Activated T-cell treated with anti-CD3 and anti-CD28 coated beads for 48 hours (primary cell): ENCODE measurements at regions not wholly inside any gene's neighbourhood (a gene's known extent, or its start where the extent isn't known, plus 50 kb on each side); places are given as distances from the start of the nearest gene placed in this dataset.

Source experiments
- DNase-seq: peaks from one replicate; pipeline ENCODE4 v3.0.0-alpha.2; 2020; ENCODE audit warnings: low read depth

DNA sequence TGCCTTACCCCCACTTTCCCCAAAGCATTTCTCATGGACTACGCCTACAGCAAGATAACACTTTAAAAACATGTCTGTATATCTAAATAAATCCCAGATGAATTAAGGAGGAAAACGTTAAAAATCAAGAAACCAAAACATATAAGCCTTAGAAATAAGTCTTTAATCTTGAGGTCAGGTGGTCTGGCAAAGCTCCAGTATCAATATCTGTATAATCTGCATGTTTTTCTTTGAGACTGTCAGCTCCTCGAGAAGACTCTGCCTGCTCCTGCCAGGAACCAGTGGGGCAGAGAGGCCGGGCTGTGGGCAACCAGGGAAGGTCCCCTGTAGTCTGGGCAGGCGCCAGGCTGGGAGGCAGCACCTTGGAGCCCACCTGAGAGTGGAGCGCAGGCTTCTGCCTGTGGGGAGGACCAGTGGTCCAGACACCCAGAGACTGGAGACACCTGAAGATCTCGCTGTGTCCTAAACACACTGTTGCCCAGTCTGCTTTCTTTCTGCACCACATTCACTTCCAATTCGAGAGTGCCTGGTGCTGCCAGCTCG, 291.0 kb upstream of the SOX11 start:
- no peak for DNase-seq

DNA sequence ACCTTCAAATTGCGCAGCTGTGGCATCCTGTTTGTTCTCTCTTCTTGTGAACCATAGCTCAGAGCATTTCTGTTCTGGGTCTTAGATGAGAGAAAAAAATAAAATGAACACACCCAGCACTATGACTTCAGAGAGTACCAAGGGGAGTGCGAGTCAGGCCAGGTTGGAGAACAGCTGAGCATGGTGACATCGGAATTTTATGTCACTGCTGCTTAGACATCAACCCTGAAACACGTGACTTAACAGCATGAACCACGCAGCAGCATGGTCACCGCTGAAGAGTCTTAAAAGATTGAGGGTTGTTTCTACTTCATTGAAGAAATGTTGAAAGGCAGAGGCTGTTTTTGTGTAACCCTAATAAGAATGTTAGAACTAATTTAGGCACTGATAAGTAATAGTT, 288.8 kb upstream of the SOX11 start:
- no peak for DNase-seq

- no peak for DNase-seq
Measured at GRCh38 chr2:5409898-5410381, 282.2 kb upstream of the SOX11 start.

DNA sequence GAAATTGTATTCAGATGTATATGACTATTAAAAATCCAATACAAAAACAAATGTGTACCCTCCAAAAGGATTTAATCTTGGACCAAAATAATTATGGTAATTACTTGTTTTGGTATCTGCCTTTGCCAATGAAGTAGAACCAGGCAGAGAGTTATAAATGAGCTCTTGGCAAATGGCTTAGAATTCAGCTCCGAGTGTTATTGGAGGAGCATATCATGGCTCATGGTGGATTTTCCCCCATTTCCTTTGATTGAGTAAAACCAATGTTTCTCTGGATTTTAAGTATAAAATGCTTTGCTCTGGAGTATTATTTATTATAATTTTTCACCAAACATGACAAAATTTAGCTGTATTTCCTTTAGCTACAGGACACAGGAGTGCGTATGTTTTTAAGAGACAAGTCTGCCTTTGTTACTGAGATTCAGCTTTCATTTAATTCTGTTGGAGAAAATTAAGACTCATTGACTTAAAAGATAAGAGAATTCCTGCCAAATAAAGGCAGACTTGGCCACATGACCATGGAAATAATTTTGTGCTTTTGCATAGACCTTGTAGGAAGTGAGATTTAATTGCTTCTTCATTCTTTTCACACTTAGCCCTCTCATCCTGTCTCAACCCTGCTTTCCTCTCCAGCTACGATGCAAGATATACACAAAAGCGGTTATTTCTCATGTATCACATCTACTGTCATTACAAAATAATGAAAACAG, 281.0 kb upstream of the SOX11 start:
- DNase-seq, result no peak

GRCh38 chr2:5412001-5412400, 280.2 kb upstream of the SOX11 start:
- DNase-seq, result no peak

DNA sequence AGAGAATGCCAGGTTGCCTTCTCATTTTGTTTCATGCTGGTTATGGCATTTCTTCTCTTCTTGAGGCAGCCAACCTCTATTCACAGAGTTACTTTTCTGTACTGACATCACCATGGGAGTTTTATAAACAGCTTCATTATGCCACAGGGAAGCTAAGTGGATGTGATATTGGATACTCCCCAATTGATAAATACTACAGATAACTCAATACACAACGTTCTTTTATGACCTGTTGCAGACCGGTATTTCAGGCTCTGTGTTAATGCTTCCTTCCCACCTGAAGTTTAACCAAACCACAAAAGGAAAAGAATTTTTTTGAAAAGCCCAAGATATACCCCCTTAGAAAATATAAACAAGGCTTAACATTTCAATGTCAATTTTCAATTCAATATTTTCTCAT, 258.3 kb upstream of the SOX11 start:
- no peak for DNase-seq

DNA sequence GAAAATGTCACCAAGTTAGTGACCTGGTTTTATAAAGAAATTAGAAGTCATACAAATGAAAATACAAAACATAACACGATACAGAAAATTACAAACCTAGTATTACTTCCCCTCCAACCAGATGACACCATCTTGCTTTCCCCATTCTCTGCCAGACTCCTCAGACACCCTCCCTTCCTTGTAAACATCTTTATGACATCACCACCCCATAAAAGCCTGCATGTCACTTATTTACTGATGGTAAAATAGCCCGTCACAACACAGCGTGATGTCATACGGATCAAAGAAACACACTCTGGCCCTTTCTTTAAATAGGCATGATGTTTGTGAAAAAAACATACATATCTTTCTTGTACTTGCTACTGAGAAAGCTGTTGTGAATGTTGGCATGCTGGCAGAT, 254.8 kb upstream of the SOX11 start:
- DNase-seq, result no peak

GRCh38 chr2:5440174-5440573, 252.0 kb upstream of the SOX11 start:
- DNase-seq, result no peak

GRCh38 chr2:5442736-5443135, 249.4 kb upstream of the SOX11 start:
- no peak for DNase-seq

GRCh38 chr2:5444168-5444567, 248.0 kb upstream of the SOX11 start:
- DNase-seq, result no peak

DNA sequence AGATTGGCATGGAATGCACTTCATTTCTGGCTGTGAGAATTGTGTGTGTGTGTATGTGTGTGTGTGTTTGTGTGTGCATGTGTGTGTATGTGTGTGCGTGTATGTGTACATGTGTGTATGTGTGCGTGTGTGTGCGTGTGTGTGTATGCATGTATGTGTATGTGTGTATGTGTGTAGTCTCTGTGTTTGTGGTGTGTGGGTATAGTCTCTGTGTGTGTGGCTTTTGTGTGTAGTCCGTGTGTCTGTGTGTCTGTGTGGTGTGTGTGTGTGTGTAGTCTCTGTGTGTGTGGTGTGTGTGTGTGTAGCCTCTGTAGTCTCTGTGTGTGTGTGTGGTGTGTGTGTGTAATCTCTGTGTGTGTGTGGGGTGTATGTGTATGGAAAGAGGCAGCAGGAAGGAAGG, 247.3 kb upstream of the SOX11 start:
- DNase-seq, result no peak

GRCh38 chr2:5449867-5450266, 242.3 kb upstream of the SOX11 start:
- no peak for DNase-seq

DNA sequence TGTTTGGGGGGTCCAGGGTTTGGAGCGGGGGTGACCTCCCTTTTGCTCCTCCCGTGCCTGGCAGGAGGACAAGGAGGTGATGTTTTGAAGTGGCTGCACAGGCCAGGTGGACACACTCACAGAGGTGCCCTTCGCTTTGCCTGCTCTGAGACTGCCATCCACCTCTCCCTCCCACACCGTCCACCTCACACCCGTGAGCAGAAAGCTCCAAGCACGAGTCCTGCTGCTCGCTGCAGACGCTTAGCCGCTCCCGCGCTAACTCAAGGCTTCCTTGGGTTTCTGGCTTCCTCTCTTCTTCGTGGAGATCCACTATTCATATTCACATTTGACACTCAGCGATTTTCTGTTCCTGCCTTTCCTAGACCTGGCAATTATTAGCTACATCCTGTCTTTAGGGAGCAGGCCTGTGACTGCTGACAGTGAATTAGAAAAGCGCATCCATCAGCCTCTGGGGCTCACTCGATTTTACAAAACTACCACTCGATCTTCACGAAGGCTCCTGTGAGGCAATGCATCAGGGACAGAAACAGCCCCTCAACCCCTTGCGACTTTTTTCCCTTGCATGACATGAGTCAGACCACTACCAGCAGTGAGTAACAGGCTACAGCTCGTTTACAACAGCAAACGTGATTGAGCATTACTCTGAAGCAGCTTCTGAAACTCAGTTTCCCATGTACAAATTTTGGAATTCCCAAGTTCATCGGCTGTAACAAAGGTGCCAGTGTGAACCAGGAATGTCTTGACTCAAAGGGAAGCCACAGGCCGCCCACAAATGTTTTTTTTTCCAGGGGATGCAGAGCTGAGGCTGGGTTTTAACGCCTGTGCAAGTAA, 238.7 kb upstream of the SOX11 start:
- DNase-seq, result no peak

DNA sequence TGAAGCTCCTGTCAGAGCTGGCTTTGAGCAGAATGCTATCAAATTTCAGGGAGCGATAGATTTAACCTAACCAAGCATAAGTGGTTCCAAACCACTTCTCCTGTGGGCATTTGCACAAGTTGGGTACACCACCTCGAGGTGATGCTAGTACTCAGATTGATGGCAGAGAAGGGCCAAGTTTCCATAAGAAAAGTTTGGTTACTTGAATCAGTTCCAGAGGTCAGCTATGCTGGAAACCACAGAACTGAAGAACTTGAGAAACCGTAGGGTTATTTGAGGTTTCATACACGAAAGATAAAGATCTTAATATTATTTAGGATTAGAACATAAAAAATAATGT, 238.2 kb upstream of the SOX11 start:
- DNase-seq, result no peak

DNA sequence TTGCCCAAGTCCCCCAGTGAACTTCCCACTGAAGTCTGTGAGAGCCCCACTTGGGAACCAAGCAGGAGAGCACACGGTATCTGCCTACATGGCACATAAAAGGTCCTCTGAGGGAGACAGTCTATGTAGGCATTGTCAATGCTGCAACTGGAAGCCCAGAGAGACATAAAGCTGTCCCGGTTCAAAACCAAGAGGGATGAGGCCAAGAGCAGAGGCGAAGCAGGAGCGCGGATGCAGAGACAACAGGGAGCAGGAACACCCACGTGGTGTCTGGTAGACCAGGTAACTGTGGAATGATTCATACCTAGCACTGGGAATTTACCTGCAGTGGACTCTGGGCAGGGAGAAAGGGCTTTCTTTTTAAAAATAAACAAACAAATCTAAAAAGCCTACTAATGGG, 233.1 kb upstream of the SOX11 start:
- DNase-seq, result no peak

DNA sequence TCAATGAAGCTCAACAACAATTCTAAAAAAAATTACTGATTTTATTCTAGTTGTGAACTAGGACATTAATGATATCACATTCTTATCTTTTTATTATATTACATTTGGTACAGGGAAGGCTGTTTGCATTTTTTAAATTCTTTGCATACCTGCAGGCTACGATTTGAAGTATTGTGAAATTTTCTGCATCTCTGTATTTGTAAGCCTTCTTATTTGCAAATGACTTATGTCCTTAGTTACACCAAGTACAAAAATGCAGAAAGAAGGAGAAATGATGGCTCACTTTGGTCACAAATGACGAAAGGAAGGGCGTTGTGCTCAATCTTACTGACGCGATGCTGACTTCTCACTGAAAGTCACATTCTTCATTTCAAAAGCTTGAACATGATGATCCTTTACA, 227.5 kb upstream of the SOX11 start:
- no peak for DNase-seq

GRCh38 chr2:5465859-5466258, 226.3 kb upstream of the SOX11 start:
- no peak for DNase-seq

DNA sequence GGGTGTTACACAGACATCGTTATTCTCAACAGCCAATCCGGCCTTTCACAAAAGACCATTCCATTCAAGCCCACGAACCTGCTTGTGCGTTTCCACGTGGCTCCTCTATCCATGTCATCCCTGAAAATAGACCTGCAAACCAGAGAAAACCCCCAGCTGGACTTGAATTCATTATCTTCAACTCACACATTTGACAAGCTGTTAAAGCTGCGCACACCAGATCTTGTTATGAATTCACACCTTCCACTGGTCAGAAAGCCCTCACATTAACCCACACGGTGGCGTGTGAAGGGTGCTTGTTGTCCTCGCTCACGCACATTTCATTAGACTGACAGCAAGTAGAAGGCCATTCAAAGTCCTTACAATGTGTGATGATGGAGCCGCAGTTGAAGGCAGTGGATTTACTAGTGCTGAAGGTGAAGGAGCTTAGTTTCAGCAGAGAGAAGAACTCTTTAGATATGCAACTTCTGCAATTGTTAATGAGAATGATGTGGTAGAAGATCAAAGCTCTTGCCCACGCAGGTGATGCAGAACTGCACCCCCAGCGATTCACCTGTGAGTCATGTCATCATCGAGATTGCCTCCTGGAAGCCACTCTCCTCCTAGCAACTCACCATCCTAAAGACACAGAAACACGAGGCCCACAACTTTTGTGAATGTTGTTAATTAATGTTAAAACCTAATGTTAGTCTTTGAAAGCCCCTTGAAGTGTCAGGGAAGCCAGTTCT, 224.8 kb upstream of the SOX11 start:
- DNase-seq, result no peak

- no peak for DNase-seq
Measured at GRCh38 chr2:5472673-5473072, 219.5 kb upstream of the SOX11 start.

GRCh38 chr2:5473635-5474034, 218.5 kb upstream of the SOX11 start:
- no peak for DNase-seq

GRCh38 chr2:5474716-5475115, 217.5 kb upstream of the SOX11 start:
- no peak for DNase-seq

DNA sequence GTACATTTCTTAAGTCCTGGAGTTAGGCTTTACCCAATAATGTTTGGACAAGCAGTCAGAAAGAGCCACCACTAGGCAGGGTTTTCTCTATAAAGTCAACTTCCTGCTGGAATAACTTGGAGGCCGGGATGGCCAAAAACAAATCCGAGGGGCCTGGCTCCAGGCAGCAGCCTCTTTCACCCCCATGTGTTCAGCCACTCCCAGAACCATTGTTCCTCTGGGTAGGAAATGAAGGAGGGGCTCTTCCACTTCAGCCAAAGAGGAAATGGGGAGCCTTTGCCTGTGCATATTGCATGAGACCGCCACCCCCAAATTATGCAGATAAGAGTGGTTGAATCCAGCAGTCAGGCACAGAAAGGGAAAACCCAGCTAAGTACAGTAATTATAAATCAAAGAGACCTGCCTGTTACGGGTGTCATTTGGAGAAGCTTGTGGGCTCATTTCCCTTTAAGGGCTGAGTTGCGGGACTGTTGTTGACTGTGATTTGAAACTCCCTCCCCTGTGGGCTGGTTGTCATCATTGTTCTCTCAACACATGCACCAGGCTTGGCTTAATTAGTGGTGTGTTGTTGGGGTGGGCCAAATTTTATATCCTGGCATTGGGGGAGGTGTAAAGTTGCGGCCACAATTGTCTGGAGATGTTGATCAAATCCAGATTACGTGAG, 212.8 kb upstream of the SOX11 start:
- DNase-seq, result no peak
